NCI-H2171 treated with DMSO at 0.1 percent for 48 hours (cell line): ENCODE measurements at regions not wholly inside any gene's neighbourhood (a gene's known extent, or its start where the extent isn't known, plus 50 kb on each side); places are given as distances from the start of the nearest gene placed in this dataset.
"Not testable (repeated sequence)": the region's sequence is repeated elsewhere in the genome, so short reads cannot be mapped to it uniquely, and the experiment has no call there.

Source experiments
- DNase-seq: peaks from one replicate; lab custom pipeline; 2025; lab: John Stamatoyannopoulos, UW

- DNase-seq: no peak
Observed at GRCh38 chr6:82419132-82419581, 55.5 kb downstream of the TPBG start.

GRCh38 chr6:82419859-82420258, 56.2 kb downstream of the TPBG start:
- no peak for DNase-seq

- no peak for DNase-seq
Observed at GRCh38 chr6:82430611-82431010, 67.0 kb downstream of the TPBG start.

GRCh38 chr6:82436740-82437139, 73.1 kb downstream of the TPBG start:
- DNase-seq: no peak

GRCh38 chr6:82437701-82438100, 74.1 kb downstream of the TPBG start:
- DNase-seq: no peak

GRCh38 chr6:82441047-82441855, 77.6 kb downstream of the TPBG start:
- no peak for DNase-seq

- no peak for DNase-seq
Observed at GRCh38 chr6:82442061-82442719, 78.6 kb downstream of the TPBG start.

GRCh38 chr6:82458147-82458546, 94.5 kb downstream of the TPBG start:
- DNase-seq: no peak

GRCh38 chr6:82458705-82459104, 95.1 kb downstream of the TPBG start:
- DNase-seq: no peak

- no peak for DNase-seq
Observed at GRCh38 chr6:82461536-82461935, 97.9 kb downstream of the TPBG start.

GRCh38 chr6:82467338-82467737, 103.7 kb downstream of the TPBG start:
- DNase-seq: no peak

GRCh38 chr6:82470123-82470522, 106.5 kb downstream of the TPBG start:
- DNase-seq: not testable (repeated sequence)

- DNase-seq: not testable (repeated sequence)
Observed at GRCh38 chr6:82475106-82475505, 111.5 kb downstream of the TPBG start.

GRCh38 chr6:82484001-82484400, 120.4 kb downstream of the TPBG start:
- DNase-seq: no peak

- DNase-seq: no peak
Observed at GRCh38 chr6:82484737-82485626, 121.4 kb downstream of the TPBG start.

GRCh38 chr6:82487895-82488294, 124.3 kb downstream of the TPBG start:
- DNase-seq: no peak

- no peak for DNase-seq
Observed at GRCh38 chr6:82488403-82488802, 124.8 kb downstream of the TPBG start.

GRCh38 chr6:82492134-82492533, 128.5 kb downstream of the TPBG start:
- no peak for DNase-seq

GRCh38 chr6:82493467-82493866, 129.8 kb downstream of the TPBG start:
- DNase-seq: no peak

- DNase-seq: no peak
Observed at GRCh38 chr6:82494367-82494766, 130.8 kb downstream of the TPBG start.

GRCh38 chr6:82501901-82502300, 138.3 kb downstream of the TPBG start:
- DNase-seq: not testable (repeated sequence)

- DNase-seq: no peak
Observed at GRCh38 chr6:82506526-82506925, 142.9 kb downstream of the TPBG start.
